Glomerular endothelial cell (primary cell): ENCODE measurements at regions not wholly inside any gene's neighbourhood (a gene's known extent, or its start where the extent isn't known, plus 50 kb on each side); places are given as distances from the start of the nearest gene placed in this dataset.

Experiments used
- DNase-seq: peaks from one replicate; pipeline ENCODE4 v3.0.0-alpha.2; 2011; ENCODE audit warnings: low read depth, low spot score; ENCODE audit errors: extremely low read depth

DNA sequence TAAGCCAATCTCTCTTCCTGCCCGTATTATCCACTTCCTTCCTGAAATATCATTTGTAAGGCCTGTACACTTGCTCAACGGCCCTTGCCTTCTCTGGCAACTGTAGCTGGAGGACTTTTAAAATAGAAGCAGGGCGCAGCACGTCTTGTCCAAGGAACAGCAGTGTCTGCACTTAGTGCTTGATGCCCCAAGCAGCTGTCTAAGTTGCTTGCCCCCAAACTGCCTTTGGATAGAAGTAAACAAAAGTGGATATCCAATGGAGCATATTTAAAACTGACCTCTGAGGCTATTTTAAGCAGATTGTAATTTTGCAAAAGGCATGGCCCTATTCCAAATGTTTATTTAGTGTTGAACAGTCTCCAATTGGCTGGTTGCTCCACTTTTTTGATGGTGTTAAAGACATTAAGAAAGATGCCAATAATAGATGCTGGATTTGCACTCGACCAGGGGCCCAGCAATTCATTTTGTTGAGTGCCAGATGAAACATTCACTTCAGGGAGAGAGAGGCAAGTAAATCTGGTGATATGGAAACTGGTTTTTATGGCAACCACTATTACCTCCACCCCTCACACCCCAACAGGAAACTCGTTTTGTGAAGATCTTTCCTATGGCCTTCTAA lies 526.8 kb upstream of the TBL1XR1 start:
- no peak for DNase-seq

DNA sequence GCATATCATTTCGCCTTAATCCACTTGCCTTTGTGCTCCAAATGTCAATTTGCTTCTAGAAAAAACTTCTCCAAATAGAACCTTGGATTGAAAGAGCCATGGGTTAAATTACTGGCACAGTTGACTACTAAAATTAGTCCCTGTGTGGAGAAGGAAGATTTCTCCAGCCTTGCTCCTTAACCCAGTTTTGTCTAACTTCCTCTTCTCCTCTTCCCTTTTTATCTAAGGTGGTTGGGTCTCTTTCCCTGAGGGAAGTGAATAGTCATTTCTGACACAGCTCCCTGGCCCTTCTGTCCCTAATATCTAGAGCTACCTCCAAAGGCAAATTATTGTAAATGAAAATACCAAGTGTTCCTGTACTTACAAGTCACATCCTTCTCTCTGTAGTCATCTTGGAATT lies 527.9 kb upstream of the TBL1XR1 start:
- DNase-seq = no peak

DNA sequence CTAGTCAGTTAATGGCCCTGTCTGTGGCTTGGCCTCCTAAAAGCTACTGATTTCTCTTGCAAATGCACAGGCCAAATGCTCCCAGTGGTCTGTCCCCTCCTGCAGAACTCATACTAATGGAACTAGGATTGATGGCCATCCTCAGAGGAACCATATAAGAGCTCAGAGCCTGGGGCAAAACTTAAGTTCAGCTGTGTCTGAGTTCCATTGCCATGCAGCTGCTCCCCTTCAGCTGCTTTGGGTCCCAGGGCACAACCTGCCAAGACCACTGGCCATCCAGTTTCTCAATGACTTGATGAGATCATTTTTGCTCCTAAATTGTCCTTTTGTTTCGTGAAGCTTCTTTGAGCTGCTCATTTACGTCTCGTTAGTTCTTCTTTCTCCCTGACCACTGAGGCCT lies 529.5 kb upstream of the TBL1XR1 start:
- no peak for DNase-seq

DNA sequence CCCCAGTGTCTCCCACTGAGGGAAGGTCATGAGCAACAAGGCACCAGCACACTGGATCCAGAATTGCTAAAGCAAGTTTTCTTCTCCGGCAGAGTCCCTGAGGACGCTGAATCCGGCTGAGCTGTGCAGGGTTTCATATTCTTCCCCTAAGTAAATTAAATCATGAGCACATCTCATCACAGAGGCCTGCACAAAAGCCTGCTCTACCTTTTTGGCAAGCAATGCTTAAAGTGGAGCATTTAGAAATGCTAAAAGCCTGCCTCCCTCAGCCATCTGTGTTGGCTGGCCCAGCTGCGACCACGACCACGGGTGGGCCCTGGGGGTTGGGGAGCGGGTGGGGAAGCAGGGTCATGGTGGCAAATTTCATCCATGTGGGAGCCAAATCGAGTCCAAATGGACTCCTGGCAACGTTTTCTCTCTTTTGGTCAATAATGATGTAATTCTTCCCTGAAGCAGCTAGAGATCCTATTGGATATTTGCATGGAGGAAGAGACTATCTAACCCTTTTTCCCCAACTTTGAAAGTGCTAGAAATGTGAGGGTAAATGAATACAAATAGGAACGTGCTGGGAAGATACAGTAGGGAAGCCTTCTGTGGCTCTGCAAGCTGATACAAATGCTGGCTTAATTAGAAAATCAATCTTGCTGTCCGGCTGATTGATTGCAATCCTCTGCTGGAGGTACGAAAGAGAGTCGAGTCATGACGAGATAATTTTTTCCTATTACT lies 532.8 kb upstream of the TBL1XR1 start:
- DNase-seq = no peak

DNA sequence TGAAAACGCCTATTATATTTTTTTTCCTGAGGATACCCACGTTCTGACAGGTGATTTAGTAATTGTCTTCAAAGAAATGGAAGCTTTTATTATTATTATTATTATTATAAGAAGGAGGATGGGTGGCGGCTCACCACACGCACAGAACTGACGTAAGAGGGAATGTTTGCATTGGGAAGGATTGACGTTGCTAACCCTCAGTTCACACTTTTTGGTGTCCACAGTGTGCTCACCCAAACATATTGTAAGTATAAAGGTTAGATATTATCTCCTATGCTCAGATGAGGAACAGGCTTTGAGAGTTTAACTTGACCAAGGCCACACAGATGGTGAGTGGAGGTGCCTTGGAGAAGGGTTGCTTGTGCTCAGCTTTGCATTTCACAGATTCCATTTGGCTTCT lies 533.5 kb upstream of the TBL1XR1 start:
- DNase-seq = no peak

DNA sequence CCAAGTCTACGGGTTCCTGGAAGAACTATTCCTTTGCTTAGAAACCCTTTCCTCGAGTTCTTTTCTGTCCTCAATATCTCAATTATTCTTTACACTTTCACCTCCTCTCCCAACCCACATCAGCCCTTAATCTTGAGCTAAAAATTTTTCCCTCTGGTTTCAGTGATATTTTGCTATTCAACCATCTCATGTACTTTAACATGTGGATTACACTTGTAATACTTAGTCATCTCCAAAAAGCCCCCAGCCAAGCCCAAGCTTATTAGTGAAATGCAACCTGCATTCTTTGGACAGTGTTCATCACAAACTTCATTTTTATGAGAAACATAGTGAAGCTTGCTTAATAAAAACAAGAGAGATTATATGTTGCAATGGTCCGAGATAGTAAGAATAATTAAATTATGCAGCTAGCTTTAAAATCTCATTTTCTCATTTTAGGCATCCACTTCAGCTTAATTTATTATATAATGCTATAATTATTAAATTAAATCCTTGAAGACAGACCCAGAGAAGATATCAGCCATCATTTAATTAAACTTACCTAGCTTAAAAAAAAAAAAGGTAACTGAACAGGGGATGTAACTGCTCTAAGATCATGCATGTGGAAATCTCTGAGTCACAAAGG lies 534.5 kb upstream of the TBL1XR1 start:
- DNase-seq = no peak

DNA sequence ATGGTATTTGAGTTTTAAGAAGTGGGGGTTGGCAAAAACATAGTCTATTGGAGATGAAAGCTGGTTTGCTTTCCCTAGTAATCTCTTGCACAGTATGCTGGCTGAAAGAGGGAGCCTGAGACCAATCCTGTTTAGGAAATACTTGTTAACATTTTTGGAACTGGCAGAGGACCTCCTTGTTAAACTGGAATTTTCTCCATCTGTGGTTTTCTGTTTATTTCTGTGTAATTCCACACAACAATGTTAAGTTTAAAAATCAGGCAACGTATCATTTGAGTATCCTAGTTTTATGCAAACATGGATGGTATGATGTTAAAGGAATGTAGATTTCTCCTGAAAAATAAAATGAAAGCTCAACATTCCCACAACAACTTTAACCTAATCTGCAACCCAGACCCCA lies 536.0 kb upstream of the TBL1XR1 start:
- no peak for DNase-seq

DNA sequence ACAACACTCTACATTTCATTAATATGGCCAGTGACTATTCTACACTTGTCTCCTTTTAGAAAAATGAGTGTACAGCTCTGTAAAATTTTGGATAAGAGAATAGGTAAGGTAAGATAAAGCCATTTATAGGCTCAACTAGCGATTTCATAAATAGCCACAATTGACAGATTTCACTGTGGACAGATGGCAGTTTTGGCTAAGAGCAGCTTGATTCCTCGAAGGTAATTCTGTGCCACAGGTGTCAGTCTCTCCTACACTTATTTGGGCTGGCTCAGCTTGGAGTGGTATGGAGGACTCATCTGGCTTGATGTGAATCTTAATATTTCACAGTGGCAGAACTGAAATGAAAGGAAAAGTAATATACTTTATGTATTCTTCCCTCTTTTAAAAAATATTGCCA lies 536.7 kb upstream of the TBL1XR1 start:
- DNase-seq = no peak

DNA sequence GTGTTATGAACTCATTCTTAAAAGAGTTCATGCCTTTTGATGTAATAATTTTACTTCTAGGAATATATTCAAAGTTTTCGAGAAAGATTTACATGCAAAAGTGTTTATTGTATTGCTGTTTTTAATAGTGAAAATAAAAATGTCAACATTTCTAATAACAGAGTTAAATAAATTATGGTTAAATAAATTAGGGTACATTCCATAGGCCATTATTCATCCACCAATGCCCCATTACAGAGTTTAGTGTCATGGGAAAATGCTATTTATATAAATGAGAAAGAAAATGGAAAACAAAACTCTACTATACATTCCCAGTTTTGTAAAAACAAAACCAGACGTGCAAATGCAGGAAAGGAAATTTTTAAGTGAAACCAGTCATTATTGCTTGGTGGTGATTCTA lies 538.1 kb upstream of the TBL1XR1 start:
- DNase-seq = no peak

DNA sequence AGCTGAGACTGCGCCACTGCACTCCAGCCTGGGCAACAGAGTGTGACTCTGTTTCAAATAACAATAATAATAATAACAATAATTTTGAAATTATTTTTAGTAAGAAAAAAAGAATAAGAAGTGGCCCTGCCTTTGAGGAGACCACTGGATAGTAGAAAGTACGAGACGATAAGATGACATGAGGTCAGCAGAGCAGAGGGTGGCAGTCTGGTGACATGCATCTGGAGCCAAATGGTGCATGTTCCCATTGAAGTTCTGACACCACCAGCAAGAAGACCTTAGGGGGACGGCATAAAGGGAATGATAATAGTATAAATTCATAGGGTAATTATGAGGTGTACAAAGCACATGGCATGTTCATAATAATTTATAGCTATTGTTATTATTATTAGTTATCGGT lies 542.2 kb upstream of the TBL1XR1 start:
- DNase-seq = no peak

DNA sequence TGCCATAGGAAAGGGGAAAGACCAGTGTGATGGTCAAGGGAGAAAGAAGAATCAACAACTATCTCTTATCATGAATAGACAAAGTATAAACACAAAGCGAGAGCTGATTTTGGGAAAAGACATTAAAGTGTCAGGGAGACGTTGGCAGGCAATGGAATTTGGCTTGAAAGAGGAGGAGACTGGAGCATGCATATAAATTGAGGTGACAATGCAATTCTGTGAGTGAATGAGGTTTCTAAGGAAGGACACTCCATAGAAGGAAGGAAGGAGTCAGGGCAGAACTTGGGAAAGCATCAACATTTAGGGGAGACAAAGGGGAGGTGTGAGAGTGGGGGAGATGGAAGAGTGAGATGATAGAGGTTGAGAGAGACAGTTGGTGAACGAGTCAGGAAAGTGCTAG lies 543.0 kb upstream of the TBL1XR1 start:
- DNase-seq = no peak

DNA sequence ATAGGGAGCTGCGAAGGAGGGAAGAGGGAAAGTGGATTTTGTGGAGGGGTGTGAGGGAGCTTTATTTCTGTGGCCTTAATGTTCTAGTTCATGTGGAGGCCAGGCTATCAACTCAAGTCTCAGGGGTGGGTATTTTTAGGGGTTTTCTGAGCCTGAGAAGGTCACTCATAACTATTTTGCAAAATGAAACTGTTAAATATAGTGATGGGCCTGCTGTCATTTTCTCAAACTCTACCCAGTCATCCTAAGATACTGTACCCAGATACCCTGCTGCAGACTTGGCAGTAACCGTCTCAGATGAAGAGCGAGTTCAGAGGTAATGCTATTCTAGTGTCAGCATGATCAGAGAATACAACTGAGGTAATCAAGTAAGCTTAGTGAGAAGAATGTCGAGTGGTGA lies 545.0 kb upstream of the TBL1XR1 start:
- DNase-seq = no peak

DNA sequence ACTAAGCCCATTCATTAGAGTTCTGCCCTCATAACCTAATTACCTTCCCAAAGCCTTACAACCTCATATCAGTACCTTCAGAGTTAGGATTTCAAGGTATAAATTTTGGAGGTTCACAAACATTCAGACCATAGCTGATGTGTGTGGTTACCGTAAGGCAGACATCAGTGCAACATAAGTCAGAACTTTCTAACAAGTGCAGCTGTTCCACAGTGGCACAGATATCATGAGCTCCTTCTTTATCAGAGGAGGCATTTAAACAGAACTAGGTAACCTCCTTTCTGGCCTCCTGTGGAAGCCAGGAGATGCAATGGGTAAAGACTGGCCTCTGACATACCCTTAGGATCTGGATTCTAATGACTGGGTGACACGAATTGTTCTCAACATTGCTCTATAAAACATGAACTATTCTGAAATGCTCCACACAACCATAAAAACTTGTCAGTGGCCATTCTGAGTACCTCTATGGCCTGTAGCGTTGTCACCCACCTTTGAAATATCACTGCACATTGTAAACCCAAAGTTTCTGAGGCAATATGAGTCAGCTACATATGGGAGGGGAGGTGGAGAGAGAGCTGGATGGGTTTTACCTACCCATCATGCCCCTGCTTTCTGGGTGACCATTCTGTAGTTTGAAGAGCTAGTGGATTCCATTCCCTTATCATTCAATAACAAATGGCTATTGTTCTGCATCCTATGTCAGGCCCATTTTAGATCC lies 546.0 kb upstream of the TBL1XR1 start:
- DNase-seq = no peak

DNA sequence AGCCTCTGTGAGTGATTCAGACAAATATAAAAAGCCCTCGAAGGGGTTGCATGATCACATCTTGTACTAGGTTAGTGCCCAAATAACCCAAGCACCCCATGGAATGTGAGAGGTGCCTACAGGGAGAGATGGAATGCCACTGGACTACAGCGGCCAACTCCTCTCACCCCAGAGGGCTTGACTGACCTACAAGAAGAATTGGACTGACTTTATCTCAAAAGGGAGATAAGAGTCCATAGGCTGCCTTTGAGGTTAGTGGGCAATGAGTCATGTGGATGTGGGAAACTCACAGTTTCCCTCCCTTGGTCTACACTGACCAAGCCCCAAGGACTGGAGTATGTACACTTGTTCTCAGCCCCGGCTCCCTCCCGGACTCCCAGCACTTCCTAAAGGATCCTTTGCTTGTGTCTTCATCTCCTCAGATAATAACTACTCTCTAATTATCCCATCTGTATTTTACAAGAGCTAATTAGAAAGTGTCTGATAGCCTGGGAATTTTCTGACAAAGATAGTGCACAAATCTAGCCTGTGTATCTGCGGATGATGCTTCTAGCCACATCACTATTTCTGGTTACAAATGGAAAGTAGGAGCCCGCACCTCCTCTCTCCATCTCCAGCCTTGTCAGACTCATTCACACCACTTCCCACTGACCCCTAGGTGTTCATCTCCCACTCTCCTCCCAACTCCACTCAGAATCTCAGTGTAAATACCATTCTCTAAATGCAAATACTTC lies 547.8 kb upstream of the TBL1XR1 start:
- DNase-seq = no peak

DNA sequence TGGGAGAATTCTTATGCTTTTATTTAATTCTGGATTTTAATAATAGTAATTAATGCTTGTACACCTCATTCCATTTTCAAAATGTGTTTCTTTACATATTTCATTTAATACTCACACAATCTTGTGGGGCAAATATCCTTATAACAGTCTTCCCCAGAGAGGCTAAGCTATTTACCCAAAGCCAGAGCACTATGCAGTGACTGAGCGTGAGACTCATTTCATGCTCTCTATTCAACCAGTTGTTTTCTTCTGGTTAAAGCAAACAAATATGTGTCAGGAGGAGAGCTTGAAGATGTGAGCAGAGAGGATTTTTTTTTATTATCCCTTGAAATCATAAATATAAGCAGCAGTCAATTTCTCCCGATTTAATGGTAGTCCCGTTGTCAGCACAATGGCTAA lies 548.3 kb upstream of the TBL1XR1 start:
- no peak for DNase-seq

DNA sequence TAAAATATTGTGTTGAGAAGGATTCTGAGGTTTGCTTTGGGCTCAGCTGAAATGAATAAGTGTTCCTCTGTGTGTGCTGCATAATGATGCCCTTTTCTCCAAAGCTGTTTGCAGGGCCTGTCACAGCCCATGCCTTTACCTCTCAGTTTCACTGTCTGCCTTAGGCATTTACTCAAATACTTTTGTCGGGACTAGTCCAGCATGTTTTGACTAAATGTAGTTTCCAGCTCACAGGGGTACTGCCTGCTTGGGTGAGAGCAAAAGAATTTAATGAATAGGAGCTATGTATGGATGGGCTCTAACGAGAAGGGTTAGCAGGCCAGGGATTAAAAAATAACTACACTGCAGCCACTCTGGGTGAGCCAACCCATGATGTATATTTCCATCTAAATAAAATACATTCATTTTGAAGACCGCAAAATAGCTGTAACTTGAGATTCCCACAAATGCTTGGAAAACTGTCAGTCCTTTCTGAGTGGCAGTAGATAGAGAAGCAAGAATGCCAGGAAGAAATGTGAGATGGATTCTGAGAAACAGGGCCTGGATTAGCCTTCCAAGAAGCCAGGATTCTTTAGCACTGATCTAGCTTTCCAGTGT lies 549.2 kb upstream of the TBL1XR1 start:
- DNase-seq = no peak

DNA sequence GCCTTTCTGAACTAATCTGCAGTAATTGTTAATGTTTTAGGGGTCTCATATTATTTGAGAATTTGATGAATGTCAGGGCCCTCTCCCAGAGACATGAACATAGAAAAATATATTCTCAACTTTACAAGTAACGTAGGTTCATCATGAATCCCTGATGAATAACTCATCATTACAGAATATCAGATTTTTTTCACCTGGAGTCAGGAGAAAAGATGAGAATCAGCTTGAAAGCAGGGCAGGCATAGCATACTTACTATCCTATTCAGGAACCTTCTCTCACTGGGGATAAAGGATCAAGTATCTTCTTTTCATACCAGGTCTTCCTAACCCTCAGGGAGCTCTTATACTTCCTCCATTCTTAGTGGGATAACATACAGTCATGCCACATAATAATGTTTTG lies 552.6 kb upstream of the TBL1XR1 start:
- DNase-seq = no peak

DNA sequence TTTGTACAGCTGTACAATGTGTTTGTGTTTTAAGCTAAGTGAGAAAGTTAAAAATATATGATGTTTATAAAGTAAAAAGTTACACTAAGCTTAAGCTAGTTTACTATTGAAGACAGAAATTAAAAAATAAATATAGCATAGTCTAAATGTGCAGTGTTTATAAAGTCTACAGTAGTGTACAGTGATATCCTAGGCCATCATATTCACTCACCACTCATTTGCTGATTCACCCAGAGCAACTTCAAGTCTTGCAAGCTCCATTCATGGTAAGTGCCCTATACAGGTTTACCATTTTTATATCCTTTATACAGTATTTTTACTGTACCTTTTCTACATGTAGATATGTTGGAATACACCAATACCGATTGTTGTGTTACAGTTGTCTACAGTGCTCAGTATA lies 553.2 kb upstream of the TBL1XR1 start:
- no peak for DNase-seq

DNA sequence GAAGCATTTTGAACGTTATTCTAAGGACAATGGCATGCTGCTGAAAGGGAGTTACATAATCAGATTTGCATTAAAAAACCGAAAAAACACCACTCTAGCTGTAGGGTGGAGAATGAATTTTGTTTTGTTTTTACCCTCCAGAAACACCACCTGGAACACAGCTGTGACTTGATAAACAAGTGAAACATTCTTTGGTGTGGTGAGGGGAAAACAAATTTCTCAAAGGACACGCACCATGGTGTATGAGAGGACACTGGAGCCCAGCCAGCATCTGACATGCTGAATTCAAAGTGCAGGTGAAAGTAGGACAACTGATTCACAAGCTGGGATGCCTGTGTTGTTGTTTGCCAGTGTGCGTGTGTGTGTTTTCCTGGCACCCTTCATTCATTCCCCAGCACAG lies 554.5 kb upstream of the TBL1XR1 start:
- DNase-seq = no peak

DNA sequence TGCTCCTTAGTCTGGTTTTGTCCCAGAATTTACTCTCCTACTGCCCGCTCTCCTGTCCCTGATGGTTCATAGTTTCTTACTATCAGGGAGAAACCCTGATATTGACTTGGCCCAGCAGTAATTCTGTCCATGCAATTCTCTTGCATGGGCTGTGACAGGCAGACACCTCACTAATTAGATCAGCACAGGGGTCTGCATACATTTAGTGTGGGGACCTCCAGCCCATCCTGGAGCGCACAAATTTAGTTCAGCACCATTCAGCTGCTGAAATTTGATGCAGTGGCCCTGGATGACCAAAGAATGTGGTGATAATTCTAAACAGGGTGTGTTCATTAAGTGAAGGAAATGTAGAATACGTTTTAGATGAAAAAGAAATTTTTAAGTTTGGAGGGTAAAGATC lies 555.5 kb upstream of the TBL1XR1 start:
- no peak for DNase-seq
